GM12872 (cell line): ENCODE measurements at regions not wholly inside any gene's neighbourhood (a gene's known extent, or its start where the extent isn't known, plus 50 kb on each side); places are given as distances from the start of the nearest gene placed in this dataset.

Experiments
- TF ChIP-seq, protein P1 (sequence below): IDR thresholded peaks from 3 replicates; pipeline ENCODE4 v1.5.1; 2011; ENCODE audit warnings: low read depth, mild to moderate bottlenecking, low read length, moderate library complexity; ENCODE audit not compliant: insufficient read depth

DNA sequence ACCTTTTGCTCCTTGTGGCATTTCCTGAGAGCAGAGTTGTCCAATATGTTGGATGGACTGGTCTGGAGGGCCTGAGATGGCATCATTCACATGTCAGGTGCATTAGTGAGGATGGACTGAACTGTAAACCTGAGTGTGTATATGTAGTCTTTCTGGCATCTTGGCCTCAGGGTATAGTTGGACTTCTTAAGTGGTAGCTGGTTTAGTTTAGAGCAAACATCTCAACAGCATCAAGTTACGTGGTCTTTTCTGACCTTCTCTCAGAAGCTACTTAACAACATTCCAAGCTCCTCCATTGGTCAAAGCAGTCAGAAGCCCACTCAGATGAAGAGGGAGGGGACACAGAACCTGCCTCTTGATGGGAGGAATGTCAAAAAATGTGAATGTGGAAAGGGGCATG is 829.9 kb downstream of the METTL15 start:
- TF ChIP-seq, protein P1, sequence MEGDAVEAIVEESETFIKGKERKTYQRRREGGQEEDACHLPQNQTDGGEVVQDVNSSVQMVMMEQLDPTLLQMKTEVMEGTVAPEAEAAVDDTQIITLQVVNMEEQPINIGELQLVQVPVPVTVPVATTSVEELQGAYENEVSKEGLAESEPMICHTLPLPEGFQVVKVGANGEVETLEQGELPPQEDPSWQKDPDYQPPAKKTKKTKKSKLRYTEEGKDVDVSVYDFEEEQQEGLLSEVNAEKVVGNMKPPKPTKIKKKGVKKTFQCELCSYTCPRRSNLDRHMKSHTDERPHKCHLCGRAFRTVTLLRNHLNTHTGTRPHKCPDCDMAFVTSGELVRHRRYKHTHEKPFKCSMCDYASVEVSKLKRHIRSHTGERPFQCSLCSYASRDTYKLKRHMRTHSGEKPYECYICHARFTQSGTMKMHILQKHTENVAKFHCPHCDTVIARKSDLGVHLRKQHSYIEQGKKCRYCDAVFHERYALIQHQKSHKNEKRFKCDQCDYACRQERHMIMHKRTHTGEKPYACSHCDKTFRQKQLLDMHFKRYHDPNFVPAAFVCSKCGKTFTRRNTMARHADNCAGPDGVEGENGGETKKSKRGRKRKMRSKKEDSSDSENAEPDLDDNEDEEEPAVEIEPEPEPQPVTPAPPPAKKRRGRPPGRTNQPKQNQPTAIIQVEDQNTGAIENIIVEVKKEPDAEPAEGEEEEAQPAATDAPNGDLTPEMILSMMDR = no peak

DNA sequence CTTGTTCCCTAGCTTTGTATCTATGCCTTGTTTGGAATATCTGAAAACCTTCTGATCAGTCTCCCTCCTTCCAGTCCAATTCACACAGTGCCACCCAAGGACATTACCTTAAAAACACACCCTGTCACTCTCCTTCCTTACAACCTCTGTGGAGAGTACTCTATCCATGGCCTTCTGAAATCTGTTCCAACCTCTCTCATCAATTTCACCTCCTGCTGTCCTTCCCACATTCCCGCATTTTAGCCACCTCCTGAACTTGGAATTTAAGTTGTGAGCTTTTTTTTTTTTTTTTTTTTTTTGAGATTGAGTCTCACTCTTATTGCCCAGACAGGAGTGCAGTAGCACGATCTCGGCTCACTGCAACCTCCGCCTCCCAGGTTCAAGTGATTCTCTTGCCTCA is 824.8 kb downstream of the METTL15 start:
- TF ChIP-seq, protein P1 = no peak

GRCh38 chr11:28924004-28924403 is 815.8 kb downstream of the METTL15 start:
- TF ChIP-seq, protein P1 = no peak

- TF ChIP-seq, protein P1 = no peak
Measured at GRCh38 chr11:28922386-28922981, 814.3 kb downstream of the METTL15 start.

GRCh38 chr11:28919194-28919593 is 811.0 kb downstream of the METTL15 start:
- TF ChIP-seq, protein P1 = no peak

DNA sequence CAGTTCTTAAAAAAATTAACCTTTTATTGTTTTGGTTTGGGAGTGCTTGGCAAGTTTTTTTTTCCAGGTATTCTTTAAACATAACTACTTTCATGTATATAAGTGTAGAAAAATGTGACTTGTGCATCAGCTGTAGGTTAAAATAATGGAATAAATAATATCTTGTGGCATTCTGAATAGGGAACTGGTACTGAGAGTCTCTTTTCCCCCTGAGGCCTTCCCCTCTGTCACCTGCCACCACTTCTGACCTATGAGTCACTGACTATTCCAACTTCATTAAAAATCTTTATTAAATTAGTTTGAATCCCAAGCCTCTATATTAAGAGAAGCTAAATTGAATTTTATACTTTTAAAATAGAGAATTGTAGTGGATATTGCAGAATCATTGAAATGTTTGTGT is 805.7 kb downstream of the METTL15 start:
- TF ChIP-seq, protein P1 = no peak

- TF ChIP-seq, protein P1 = no peak
Measured at GRCh38 chr11:28911829-28912228, 803.6 kb downstream of the METTL15 start.
